ENCODE measurements at regions not wholly inside any gene's neighbourhood (a gene's known extent, or its start where the extent isn't known, plus 50 kb on each side); places are given as distances from the start of the nearest gene placed in this dataset.

GRCh38 chr10:57262892-57263291 lies 901.8 kb upstream of the ZWINT start (continued):
- TF ChIP-seq PCBP1 (IDR thresholded peaks at IDR 0.05; ENCODE audit: borderline replicate concordance, low read depth, low read length): no peak
- no peak for TF ChIP-seq JARID2 (CRISPR knock-in tag; IDR thresholded peaks at IDR 0.05; ENCODE audit: insufficient replicate concordance)

GRCh38 chr10:57260175-57260574 lies 899.1 kb upstream of the ZWINT start:
- POLR2A ChIA-PET: no interaction called here
- no peaks in the 10 kb centered on the region for H3K79me2 ChIP-seq (ENCODE audit: insufficient read depth, low read length)
- H3K4me2 ChIP-seq (ENCODE audit: low read depth, low read length): no peak overlapping the region
- ATAC-seq (no peak), DNase-seq (ENCODE audit: low spot score) (no peak), FAIRE-seq (no peak)
- no peak overlapping the region for H3K9ac ChIP-seq (ENCODE audit: insufficient read depth, low read depth, low read length)
- 0% methylated on average over 2 of the region's 2 CpGs for WGBS (ENCODE audit: low lambda C conversion rate)
- H3K4me1 ChIP-seq (ENCODE audit: insufficient read depth, low read length): no peaks in the 10 kb centered on the region
- H3K36me3 ChIP-seq (replicated peaks in 1 of 2; ENCODE audit: control insufficient read depth in 1 of 2, insufficient read depth in 2 of 2, low read length in 2 of 2): no peaks in the 10 kb centered on the region
- in situ Hi-C loops (cut with HindIII; ENCODE audit: extremely low pct_ligation_motif_present, low pct_unique_long_range_greater_than_20kb) (no loop called here), intact Hi-C loops (cut with micrococcal nuclease; ENCODE audit: unreplicated experiment) (no loop called here)
- no peak overlapping the region for H3K27ac ChIP-seq (ENCODE audit: extremely low read length, insufficient read depth, low read length)
- H4K20me1 ChIP-seq (ENCODE audit: insufficient read depth, low read length): no peaks in the 10 kb centered on the region
- no TSS peak for BruUV-seq (replicated peaks)
- no peak overlapping the region for H2AFZ ChIP-seq (ENCODE audit: low read length)
- CTCF ChIA-PET (ENCODE audit: low intra/inter-chr PET ratio, low total read pairs): no interaction called here
- no peaks in the 10 kb centered on the region for H3K27me3 ChIP-seq (ENCODE audit: control insufficient read depth in 1 of 2, insufficient read depth in 2 of 2, low read length in 2 of 2)
- no peak overlapping the region for H3K4me3 ChIP-seq (replicated peaks in 1 of 3; ENCODE audit: insufficient read depth in 1 of 3, low read depth in 2 of 3, low read length in 3 of 3)
- H3K9me3 ChIP-seq (ENCODE audit: low read length): no peaks in the 10 kb centered on the region
- no peak for TF ChIP-seq ZBTB42 (CRISPR knock-in tag; IDR thresholded peaks at IDR 0.05)
- TF ChIP-seq SRY (CRISPR knock-in tag; IDR thresholded peaks at IDR 0.05): no peak
- TF ChIP-seq NFIB (CRISPR knock-in tag; IDR thresholded peaks at IDR 0.05; ENCODE audit: borderline replicate concordance): no peak
- no peak for TF ChIP-seq ARID2 (CRISPR knock-in tag; IDR thresholded peaks at IDR 0.05; ENCODE audit: borderline replicate concordance)
- TF ChIP-seq ZSCAN5A (CRISPR knock-in tag; IDR thresholded peaks at IDR 0.05; ENCODE audit: borderline replicate concordance): no peak
- no peak for TF ChIP-seq SNAPC2 (CRISPR knock-in tag; IDR thresholded peaks at IDR 0.05)
- TF ChIP-seq TIGD3 (CRISPR knock-in tag; IDR thresholded peaks at IDR 0.05; ENCODE audit: borderline replicate concordance): no peak
- no peak for TF ChIP-seq CBFB (CRISPR knock-in tag; IDR thresholded peaks at IDR 0.05)
- no peak for TF ChIP-seq ZNF672 (CRISPR knock-in tag; IDR thresholded peaks at IDR 0.05)
- no peak for TF ChIP-seq RAD21 (CRISPR knock-in tag; IDR thresholded peaks at IDR 0.05)
- no peak for TF ChIP-seq ARID3A (IDR thresholded peaks at IDR 0.05; ENCODE audit: low read depth, low read length)
- TF ChIP-seq ZSCAN20 (CRISPR knock-in tag; IDR thresholded peaks at IDR 0.05; ENCODE audit: borderline replicate concordance): no peak
- TF ChIP-seq TFDP2 (CRISPR knock-in tag; IDR thresholded peaks at IDR 0.05): no peak
- no peak for TF ChIP-seq RFXANK (CRISPR knock-in tag; IDR thresholded peaks at IDR 0.05)
- TF ChIP-seq SRSF9 (IDR thresholded peaks at IDR 0.05; ENCODE audit: borderline replicate concordance, insufficient read depth, low read depth, low read length, poor library complexity, severe bottlenecking): no peak
- no peak for TF ChIP-seq RAD51 (IDR thresholded peaks at IDR 0.05; ENCODE audit: borderline replicate concordance)
- no peak for TF ChIP-seq SIX1 (CRISPR knock-in tag; IDR thresholded peaks at IDR 0.05; ENCODE audit: borderline replicate concordance)
- no peak for TF ChIP-seq ATF7-NPFF (CRISPR knock-in tag; IDR thresholded peaks at IDR 0.05; ENCODE audit: low read depth)

Data from HepG2 (cell line).